Gastroesophageal sphincter (tissue), 4 donors: ENCODE measurements at regions not wholly inside any gene's neighbourhood (a gene's known extent, or its start where the extent isn't known, plus 50 kb on each side); places are given as distances from the start of the nearest gene placed in this dataset.

Source experiments
- ATAC-seq: fragments of 150-250 bp; one replicate; pipeline ENCODE4 v1.9.1; 2016; ENCODE audit warnings: mild to moderate bottlenecking, moderate library complexity
- H3K27ac ChIP-seq, 4 donors: fragments of 200-600 bp; sonication (generic) in 3 of 4; 1 replicate in 3 of 4; 2 replicates in 1 of 4; pipeline ENCODE4 v1.5.1; 2016 to 2019
- H3K27me3 ChIP-seq: fragments of 200-600 bp; sonication (generic); one replicate; pipeline ENCODE4 v1.5.1; 2019
- H3K36me3 ChIP-seq, 2 donors: fragments of 200-600 bp; sonication (generic); one replicate each; pipeline ENCODE4 v1.5.1; 2019; ENCODE audit warnings: control low read depth in 1 of 2
- H3K4me1 ChIP-seq, 3 donors: fragments of 200-600 bp; sonication (generic); 1 replicate in 2 of 3; 2 replicates in 1 of 3; pipeline ENCODE4 v1.5.1; 2016 to 2019; ENCODE audit warnings: control low read depth in 2 of 3
- H3K4me3 ChIP-seq, 2 donors: fragments of 200-600 bp; sonication (generic); one replicate each; pipeline ENCODE4 v1.5.1; 2019; ENCODE audit warnings: mild to moderate bottlenecking in 1 of 2, moderate library complexity in 1 of 2
- H3K9me3 ChIP-seq, 3 donors: fragments of 200-600 bp; sonication (generic); one replicate each; pipeline ENCODE4 v1.5.1; 2017 to 2019; ENCODE audit warnings: control low read depth in 2 of 3
- CTCF ChIP-seq, 4 experiments: fragments of 200-600 bp in 2 of 4; fragments of 450-650 bp in 2 of 4; sonication (generic) in 1 of 4; IDR thresholded peaks; one replicate each; pipeline ENCODE4 v1.5.1; 2017 to 2019; ENCODE audit warnings: antibody characterized with exemption in 4 of 4, mild to moderate bottlenecking in 2 of 4, moderate library complexity in 2 of 4
- EP300 ChIP-seq: sonication (generic); formaldehyde crosslinking; IDR thresholded peaks from one replicate; pipeline ENCODE4 v1.6.1; 2017; ENCODE audit warnings: antibody characterized with exemption, mild to moderate bottlenecking
- POLR2A ChIP-seq, 2 donors: fragments of 450-650 bp; IDR thresholded peaks; one replicate each; pipeline ENCODE4 v1.6.1; 2017; ENCODE audit warnings: antibody characterized with exemption in 2 of 2, mild to moderate bottlenecking in 2 of 2, moderate library complexity in 1 of 2
- POLR2AphosphoS5 ChIP-seq: sonication (generic); formaldehyde crosslinking; IDR thresholded peaks from one replicate; pipeline ENCODE4 v1.6.1; 2017; ENCODE audit warnings: antibody characterized with exemption
- WGBS, 2 donors: methylation state at CpG; one replicate each; pipeline ENCODE4 v1.1.5; 2018; ENCODE audit warnings: low coverage in 1 of 2; 5-methylcytosine and 5-hydroxymethylcytosine counted together

DNA sequence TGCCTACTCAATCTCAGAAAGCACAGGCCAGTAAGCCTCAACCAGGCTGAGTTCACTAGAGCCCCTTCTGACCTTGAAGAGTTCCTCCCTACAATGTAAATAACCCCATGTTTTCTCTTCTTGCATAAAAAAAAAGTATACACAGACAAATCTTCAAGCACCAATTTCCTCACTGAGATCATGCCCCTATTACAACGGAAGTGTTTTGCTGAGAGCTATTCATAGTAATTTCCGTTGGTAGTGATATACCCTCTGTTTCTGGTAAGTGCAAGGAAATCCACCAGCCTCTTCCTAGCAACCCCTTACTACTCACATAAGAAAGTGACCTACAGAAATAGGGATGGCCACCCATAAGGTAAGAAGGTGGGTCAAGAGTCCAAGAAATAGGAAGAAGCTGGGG, 76.4 kb upstream of the TARS1 start:
- TF ChIP-seq CTCF (IDR thresholded peaks at IDR 0.05) (no peak), POLR2AphosphoS5 (no peak), POLR2A (IDR thresholded peaks at IDR 0.05) (no peak), EP300 (no peak)
- Histone ChIP-seq H3K27me3 (no peaks in the 10 kb centered on the region), H3K9me3 (no peaks in the 10 kb centered on the region), H3K27ac (peak overlapping the region in 1 of 4 donors; percentile 20), H3K4me1 (no peaks in the 10 kb centered on the region), H3K4me3 (no peak overlapping the region), H3K36me3 (no peaks in the 10 kb centered on the region)
- 13 to 85% methylated on average over 1 to 2 of the region's 2 CpGs for WGBS, 2 donors
- no peak for ATAC-seq

DNA sequence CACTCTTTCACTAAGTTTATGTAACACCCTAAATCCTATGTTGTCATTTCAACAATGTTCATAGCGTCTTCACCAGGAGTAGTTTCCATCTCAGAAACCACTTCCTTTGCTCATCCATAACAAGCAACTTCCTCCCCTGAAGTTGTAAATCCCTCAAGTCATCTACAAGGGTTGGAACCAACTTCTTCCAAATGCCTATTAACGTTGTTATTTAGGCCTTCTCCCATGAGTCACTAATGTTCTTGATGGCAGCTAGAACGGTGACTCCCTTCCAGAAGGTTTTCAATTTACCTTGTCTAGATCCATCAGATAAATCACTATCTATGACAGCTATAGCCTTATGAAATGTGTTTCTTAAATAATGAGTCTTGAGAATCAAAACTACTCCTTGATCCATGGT, 73.3 kb upstream of the TARS1 start:
- no peaks in the 10 kb centered on the region for H3K9me3 ChIP-seq
- WGBS, 2 donors: 84 to 86% methylated on average over 3 of the region's 3 CpGs
- H3K4me1 ChIP-seq: no peaks in the 10 kb centered on the region
- TF ChIP-seq POLR2A (IDR thresholded peaks at IDR 0.05): no peak
- no peak for TF ChIP-seq CTCF (IDR thresholded peaks at IDR 0.05)
- no peak for TF ChIP-seq EP300
- TF ChIP-seq POLR2AphosphoS5: no peak
- H3K36me3 ChIP-seq: no peaks in the 10 kb centered on the region
- no peaks in the 10 kb centered on the region for H3K27me3 ChIP-seq
- no peak overlapping the region for H3K4me3 ChIP-seq
- ATAC-seq: no peak
- H3K27ac ChIP-seq: no peak overlapping the region

GRCh38 chr5:33369485-33370465, 71.0 kb upstream of the TARS1 start:
- TF ChIP-seq CTCF (IDR thresholded peaks at IDR 0.05) (no peak), EP300 (no peak), POLR2A (IDR thresholded peaks at IDR 0.05) (no peak), POLR2AphosphoS5 (no peak)
- H3K4me1 ChIP-seq: no peaks in the 10 kb centered on the region
- H3K36me3 ChIP-seq: no peaks in the 10 kb centered on the region
- no peaks in the 10 kb centered on the region for H3K9me3 ChIP-seq
- 57 to 63% methylated on average over 3 to 4 of the region's 5 CpGs for WGBS, 2 donors
- ATAC-seq: no peak
- no peak overlapping the region for H3K27ac ChIP-seq
- H3K27me3 ChIP-seq: no peaks in the 10 kb centered on the region
- H3K4me3 ChIP-seq: no peak overlapping the region

GRCh38 chr5:33370466-33370859, 70.3 kb upstream of the TARS1 start:
- no peak for TF ChIP-seq EP300
- H3K4me3 ChIP-seq: no peak overlapping the region
- H3K4me1 ChIP-seq: no peaks in the 10 kb centered on the region
- no peak for ATAC-seq
- H3K27me3 ChIP-seq: no peaks in the 10 kb centered on the region
- no peak overlapping the region for H3K27ac ChIP-seq
- H3K9me3 ChIP-seq: no peaks in the 10 kb centered on the region
- 82 to 92% methylated on average over 1 to 2 of the region's 2 CpGs for WGBS, 2 donors
- no peaks in the 10 kb centered on the region for H3K36me3 ChIP-seq

DNA sequence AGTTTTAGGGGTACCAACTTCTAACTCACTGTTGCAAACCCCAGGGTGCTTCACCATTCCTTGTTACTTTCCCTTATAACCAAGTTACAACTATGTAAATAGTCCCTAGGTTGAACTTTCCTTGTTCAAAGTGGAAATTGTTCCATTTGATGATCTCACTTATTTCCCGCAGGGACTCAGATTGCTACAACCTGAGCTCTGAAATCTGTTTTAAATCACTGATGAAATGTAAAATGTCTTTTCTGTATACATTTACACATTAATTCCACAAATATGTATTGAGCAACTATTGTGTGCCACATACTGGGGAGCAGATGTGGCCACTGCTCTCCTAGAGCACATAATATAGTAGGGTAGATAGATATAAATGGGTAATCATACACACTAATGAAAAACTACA, 69.1 kb upstream of the TARS1 start:
- no peak overlapping the region for H3K27ac ChIP-seq
- WGBS, 2 donors: 80 to 100% methylated on average over 1 of the region's 1 CpG
- ATAC-seq: no peak
- no peak overlapping the region for H3K4me3 ChIP-seq
- TF ChIP-seq CTCF (IDR thresholded peaks at IDR 0.05): no peak
- no peak for TF ChIP-seq EP300
- no peak for TF ChIP-seq POLR2AphosphoS5
- no peak for TF ChIP-seq POLR2A (IDR thresholded peaks at IDR 0.05)
- no peaks in the 10 kb centered on the region for H3K36me3 ChIP-seq
- no peaks in the 10 kb centered on the region for H3K4me1 ChIP-seq
- H3K9me3 ChIP-seq: no peaks in the 10 kb centered on the region
- H3K27me3 ChIP-seq: no peaks in the 10 kb centered on the region
